ENCODE measurements at regions not wholly inside any gene's neighbourhood (a gene's known extent, or its start where the extent isn't known, plus 50 kb on each side); places are given as distances from the start of the nearest gene placed in this dataset.

DNA sequence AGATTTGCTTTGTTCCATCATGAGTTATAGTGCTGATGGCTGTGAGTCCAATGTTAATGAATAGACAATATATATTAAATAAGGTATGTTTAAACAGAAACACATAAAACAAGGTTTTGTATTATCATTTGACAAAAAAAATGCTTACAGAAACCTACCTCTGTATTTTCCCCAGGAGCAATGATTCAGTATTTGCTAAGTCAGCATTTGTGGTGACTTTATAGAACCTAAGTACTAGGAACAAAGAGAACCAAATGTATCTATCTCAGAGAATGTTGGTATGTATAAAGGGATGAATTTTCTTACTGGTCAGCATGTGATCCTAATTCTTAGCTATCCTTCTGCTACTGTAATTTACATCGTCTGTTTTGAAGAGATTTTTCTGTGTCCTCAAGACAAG lies 421.5 kb upstream of the SEL1L start:
- TF ChIP-seq, protein P1, sequence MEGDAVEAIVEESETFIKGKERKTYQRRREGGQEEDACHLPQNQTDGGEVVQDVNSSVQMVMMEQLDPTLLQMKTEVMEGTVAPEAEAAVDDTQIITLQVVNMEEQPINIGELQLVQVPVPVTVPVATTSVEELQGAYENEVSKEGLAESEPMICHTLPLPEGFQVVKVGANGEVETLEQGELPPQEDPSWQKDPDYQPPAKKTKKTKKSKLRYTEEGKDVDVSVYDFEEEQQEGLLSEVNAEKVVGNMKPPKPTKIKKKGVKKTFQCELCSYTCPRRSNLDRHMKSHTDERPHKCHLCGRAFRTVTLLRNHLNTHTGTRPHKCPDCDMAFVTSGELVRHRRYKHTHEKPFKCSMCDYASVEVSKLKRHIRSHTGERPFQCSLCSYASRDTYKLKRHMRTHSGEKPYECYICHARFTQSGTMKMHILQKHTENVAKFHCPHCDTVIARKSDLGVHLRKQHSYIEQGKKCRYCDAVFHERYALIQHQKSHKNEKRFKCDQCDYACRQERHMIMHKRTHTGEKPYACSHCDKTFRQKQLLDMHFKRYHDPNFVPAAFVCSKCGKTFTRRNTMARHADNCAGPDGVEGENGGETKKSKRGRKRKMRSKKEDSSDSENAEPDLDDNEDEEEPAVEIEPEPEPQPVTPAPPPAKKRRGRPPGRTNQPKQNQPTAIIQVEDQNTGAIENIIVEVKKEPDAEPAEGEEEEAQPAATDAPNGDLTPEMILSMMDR (IDR thresholded peaks at IDR 0.05) = no peak
- TF ChIP-seq POLR2AphosphoS5 (IDR thresholded peaks at IDR 0.05) = no peak
- no peak for TF ChIP-seq POLR2A (IDR thresholded peaks at IDR 0.05)

Data from prostate gland (tissue), 2 donors.